WI38 (cell line): ENCODE measurements at regions not wholly inside any gene's neighbourhood (a gene's known extent, or its start where the extent isn't known, plus 50 kb on each side); places are given as distances from the start of the nearest gene placed in this dataset.
"Not testable (repeated sequence)": the region's sequence is repeated elsewhere in the genome, so short reads cannot be mapped to it uniquely, and the experiment has no call there.

Source experiments
- H3K4me3 ChIP-seq: 2 replicates; pipeline ENCODE4 v1.5.1; 2011; ENCODE audit warnings: low read depth, mild to moderate bottlenecking, control low read depth, low read length
- TF ChIP-seq, protein P1 (sequence below): IDR thresholded peaks from 2 replicates; pipeline ENCODE4 v1.5.1; 2012; ENCODE audit warnings: low read depth, mild to moderate bottlenecking, control low read depth, low read length

DNA sequence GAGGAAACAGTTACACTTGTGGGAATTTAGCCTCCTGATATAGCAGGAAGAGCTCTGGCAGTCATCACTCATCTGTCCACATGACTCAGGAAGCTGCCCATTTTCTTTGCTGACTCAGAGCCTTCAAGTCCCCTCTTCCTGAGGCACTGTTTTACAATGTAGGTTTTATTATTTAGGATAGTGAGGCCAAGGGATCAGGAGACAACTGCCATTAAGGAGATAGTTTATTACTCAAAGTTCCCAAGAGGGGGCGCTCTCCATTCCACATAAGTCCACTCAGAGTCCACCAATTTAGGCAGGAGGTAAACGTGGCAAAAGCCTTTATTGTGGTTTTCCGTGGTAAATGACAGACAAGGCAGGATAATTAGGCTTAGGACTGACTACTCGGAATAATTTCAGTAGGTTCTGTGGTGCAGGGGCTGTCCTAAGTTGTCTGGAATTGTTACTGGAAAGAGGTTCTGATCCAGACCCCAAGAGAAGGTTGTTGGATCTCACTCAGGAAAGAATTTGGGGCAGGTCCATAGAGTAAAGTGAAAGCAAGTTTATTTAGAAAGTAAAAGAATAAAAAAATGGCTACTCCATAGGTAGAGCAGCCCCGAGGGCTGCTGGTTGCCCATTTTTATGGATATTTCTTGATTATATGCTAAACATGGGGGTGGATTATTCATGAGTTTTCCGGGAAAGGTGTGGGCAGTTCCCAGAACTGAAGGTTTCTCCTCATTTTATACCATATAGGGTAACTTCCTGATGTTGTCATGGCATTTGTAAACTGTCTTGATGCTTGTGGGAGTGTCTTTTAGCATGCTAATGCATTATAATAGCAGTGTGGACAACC, 96.0 kb upstream of the RAB40AL start:
- no peak overlapping the region for H3K4me3 ChIP-seq
- TF ChIP-seq, protein P1, sequence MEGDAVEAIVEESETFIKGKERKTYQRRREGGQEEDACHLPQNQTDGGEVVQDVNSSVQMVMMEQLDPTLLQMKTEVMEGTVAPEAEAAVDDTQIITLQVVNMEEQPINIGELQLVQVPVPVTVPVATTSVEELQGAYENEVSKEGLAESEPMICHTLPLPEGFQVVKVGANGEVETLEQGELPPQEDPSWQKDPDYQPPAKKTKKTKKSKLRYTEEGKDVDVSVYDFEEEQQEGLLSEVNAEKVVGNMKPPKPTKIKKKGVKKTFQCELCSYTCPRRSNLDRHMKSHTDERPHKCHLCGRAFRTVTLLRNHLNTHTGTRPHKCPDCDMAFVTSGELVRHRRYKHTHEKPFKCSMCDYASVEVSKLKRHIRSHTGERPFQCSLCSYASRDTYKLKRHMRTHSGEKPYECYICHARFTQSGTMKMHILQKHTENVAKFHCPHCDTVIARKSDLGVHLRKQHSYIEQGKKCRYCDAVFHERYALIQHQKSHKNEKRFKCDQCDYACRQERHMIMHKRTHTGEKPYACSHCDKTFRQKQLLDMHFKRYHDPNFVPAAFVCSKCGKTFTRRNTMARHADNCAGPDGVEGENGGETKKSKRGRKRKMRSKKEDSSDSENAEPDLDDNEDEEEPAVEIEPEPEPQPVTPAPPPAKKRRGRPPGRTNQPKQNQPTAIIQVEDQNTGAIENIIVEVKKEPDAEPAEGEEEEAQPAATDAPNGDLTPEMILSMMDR = no peak

DNA sequence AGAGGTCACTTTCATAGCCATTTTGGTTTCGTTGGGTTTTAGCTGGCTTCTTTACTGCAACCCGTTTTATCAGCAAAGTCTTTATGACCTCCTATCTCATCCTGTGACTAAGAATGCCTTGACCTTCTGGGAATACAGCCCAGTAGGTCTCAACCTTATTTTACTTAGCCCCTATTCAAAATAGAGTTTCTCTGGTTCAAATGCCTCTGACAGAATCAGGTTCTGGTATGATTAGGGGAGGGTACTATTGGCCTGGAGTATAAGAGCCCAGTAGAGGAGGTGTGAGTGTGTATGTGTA, 95.4 kb upstream of the RAB40AL start:
- TF ChIP-seq, protein P1 = no peak
- no peak overlapping the region for H3K4me3 ChIP-seq

DNA sequence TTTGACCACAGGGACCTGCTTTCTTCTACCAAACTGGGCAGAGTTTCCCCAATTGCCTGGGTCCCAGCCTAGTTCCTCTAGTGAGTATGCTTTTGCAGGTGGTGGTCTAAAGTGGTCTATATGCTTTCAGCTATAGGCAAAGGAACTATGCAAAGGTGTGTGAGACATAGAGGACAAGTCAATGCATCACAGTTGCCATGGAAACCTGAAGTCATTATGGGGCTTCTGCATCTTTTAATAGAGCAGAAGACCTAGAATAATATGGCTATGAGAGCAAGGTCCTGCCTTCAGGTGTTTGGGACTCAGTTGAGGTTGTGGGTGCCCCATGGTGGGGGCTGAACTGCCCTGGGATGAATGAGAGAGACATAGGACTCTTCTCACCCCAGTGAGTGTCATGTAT, 92.1 kb upstream of the RAB40AL start:
- TF ChIP-seq, protein P1 = no peak

DNA sequence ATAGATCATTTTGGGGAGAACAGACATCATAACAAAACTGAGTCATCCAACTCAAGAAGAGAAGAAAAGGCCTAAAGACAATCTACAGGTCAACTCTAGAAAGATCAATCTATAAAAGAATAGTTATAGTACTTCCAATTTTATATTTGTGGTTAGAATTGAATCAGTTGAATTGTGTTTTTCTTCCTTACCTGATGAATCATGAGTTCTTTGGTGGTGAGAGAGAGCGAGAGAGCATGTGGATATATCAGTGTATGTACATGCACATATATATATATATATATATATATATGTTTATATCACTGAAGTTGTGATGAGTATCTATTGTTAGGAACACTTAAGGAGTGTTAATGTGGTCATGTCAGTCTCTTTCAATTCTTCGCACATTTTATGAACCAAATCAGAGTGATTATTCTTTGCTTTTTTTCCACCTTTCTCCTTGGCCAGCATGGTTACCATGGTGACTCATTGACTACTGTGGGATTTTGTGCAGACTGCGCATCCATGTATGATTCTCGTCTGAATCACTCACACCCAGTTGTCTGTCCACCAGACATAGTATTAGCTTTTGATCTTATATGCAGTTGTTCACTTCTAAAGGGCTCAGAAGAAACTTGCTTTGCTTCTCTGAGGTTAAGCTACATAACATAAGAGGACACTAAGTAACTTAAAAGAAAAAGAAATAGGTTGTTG, 90.4 kb upstream of the RAB40AL start:
- TF ChIP-seq, protein P1 = no peak

More for the DNA sequence above, 92.1 kb upstream of the RAB40AL start:
- H3K4me3 ChIP-seq = no peak overlapping the region

DNA sequence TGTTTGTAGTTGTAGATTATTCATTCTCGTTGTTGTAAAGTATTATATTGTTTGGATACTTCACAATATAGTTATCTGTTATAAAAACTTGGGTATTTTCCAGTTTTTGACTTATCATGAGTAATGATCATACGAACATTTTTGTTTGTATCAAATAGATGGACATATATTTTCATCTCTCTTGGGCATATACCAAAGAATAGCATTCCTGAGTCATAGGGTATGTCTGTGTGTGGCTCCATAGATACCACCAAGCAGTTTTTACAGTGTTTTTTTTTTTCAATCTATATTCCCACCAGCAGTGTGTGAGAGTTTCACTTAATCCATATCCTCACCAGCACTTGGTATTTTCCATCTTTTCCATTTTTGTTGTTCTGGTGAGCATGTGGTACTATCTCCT, 89.7 kb upstream of the RAB40AL start:
- no peak overlapping the region for H3K4me3 ChIP-seq
- TF ChIP-seq, protein P1 = no peak

More for the DNA sequence above, 90.4 kb upstream of the RAB40AL start:
- no peak overlapping the region for H3K4me3 ChIP-seq

DNA sequence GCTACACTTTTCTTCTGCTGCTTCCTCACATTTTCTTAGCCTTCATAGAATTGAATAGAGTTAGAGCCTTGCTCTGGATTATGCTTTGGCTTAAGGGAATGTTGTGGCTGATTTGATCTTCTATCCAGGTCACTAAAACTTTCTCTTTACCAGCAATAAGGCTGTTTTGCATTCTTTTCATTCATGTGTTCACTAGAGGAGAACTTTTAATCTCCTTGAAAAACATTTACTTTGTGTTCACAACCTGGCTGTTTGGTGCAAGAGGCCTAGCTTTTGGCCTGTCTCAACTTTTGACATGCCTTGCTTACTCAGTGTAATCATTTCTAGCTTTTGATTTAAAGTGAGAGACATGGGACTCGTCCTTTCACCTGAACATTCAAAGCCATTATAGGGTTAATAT, 87.7 kb upstream of the RAB40AL start:
- no peak overlapping the region for H3K4me3 ChIP-seq
- TF ChIP-seq, protein P1 = no peak

DNA sequence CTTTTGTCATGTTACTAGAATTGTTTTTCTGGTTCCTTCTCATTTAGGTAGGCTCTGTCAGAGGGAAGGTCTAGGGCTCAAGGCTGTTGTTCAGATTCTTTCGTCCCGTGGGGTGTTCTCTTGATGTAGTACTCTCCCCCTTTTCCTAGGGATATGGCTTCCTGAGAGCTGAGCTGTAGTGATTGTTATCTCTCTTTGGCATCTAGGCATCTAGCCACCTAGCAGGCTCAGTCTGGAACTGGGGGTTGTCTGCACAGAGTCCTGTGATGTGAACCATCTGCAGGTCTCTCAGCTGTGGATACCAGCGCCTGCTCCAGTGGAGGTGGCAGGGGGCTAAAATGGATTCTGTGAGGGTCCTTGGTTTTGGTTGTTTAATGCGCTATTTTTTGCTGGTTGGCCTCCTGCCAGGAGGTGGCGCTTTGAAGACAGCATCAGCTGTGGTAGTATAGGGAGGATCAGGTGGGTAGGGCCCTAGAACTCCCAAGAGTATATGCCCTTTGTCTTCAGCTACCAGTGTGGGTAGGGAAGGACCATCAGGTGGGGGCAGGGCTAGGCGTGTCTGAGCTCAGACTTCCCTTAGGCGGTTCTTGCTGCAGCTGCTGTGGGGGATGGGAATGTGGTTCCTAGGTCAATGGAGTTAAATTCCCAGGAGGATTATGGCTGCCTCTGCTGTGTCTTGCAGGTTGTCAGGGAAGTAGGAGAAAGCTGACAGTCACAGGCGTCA, 78.1 kb upstream of the RAB40AL start:
- H3K4me3 ChIP-seq = not testable (repeated sequence)
